Natural killer cell (primary cell): ENCODE measurements at regions not wholly inside any gene's neighbourhood (a gene's known extent, or its start where the extent isn't known, plus 50 kb on each side); places are given as distances from the start of the nearest gene placed in this dataset.
"Not testable (repeated sequence)": the region's sequence is repeated elsewhere in the genome, so short reads cannot be mapped to it uniquely, and the experiment has no call there.

Source experiments
- ATAC-seq, 3 donors: fragments of 150-1000 bp in 2 of 3; fragments of 200-7000 bp in 1 of 3; cut with Tn5 transposase; 1 replicate in 1 of 3; 2 replicates in 2 of 3; pipeline ENCODE4 v1.10.0; 2021; ENCODE audit warnings: mild to moderate bottlenecking in 2 of 3, moderate library complexity in 2 of 3
- DNase-seq, 2 donors: peaks; one replicate each; pipeline versions ENCODE4 v3.0.0 to v3.0.0-alpha.2; 2013 to 2021; ENCODE audit warnings: mixed read lengths in 1 of 2
- H3K27ac ChIP-seq: one replicate; pipeline ENCODE4 v1.5.1; 2013; ENCODE audit warnings: mild to moderate bottlenecking, low read length
- H3K27me3 ChIP-seq: one replicate; pipeline ENCODE4 v1.6.1; 2013; ENCODE audit warnings: low read length; ENCODE audit not compliant: control insufficient read depth, insufficient read depth
- H3K36me3 ChIP-seq: one replicate; pipeline ENCODE4 v1.6.1; 2013; ENCODE audit warnings: low read length; ENCODE audit not compliant: control insufficient read depth, insufficient read depth
- H3K4me1 ChIP-seq: one replicate; pipeline ENCODE4 v1.6.1; 2013; ENCODE audit warnings: low read length; ENCODE audit not compliant: control insufficient read depth, insufficient read depth
- H3K4me3 ChIP-seq: one replicate; pipeline ENCODE4 v1.5.1; 2013; ENCODE audit warnings: low read length
- H3K9me3 ChIP-seq: one replicate; pipeline ENCODE4 v1.6.1; 2013; ENCODE audit warnings: low read length; ENCODE audit not compliant: control insufficient read depth, insufficient read depth
- H3K27ac Mint-ChIP-seq, 2 donors: one replicate each; pipeline ENCODE4 v1.8.0; 2022; ENCODE audit warnings: mild to moderate bottlenecking in 2 of 2, mixed read lengths in 2 of 2, moderate library complexity in 1 of 2
- H3K27me3 Mint-ChIP-seq, 2 donors: one replicate each; pipeline ENCODE4 v1.8.0; 2022; ENCODE audit warnings: low read depth in 2 of 2, mixed read lengths in 2 of 2
- H3K36me3 Mint-ChIP-seq: one replicate; pipeline ENCODE4 v1.8.0; 2022; ENCODE audit warnings: mixed read lengths
- H3K4me1 Mint-ChIP-seq, 2 donors: one replicate each; pipeline ENCODE4 v1.8.0; 2022; ENCODE audit warnings: mixed read lengths in 2 of 2
- H3K4me3 Mint-ChIP-seq: one replicate; pipeline ENCODE4 v1.8.0; 2022; ENCODE audit warnings: mild to moderate bottlenecking, moderate library complexity, mixed read lengths
- H3K9me3 Mint-ChIP-seq, 2 donors: one replicate each; pipeline ENCODE4 v1.8.0; 2022; ENCODE audit warnings: mixed read lengths in 2 of 2
- CTCF ChIP-seq: fragments of 200-600 bp; IDR thresholded peaks from one replicate; pipeline ENCODE4 v1.8.0; 2022; ENCODE audit warnings: antibody characterized with exemption
- WGBS: methylation state at CpG from one replicate; pipeline ENCODE4 v1.1.7; 2013; ENCODE audit warnings: missing lambda C conversion rate; ENCODE audit not compliant: insufficient coverage; 5-methylcytosine and 5-hydroxymethylcytosine counted together
- intact Hi-C: fragments of 100-400 bp; cut with micrococcal nuclease; formaldehyde crosslinking; loops from one replicate; pipeline ENCODE4 v1.14.2; 2022

DNA sequence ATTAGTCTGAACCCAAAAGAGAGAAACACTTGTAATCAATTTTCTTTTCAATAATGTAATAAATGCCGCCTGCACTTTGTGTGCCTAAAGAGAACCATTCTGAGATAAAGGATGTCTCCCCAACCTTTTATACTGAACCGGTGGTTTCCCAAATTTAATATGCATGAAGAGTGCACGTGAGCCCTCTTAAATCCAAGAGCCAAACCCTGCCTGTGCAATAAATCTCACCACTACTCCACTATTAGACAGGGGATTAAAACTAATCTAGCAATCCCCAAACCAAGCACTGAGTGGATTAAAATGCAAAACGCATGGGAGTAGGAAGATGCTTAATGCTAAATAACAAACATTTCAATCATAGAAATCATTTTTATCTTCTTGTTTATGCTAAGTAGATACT is 351.0 kb upstream of the PSMD7 start:
- Mint-ChIP-seq H3K4me1 (no peaks in the 10 kb centered on the region), H3K27ac (no peak overlapping the region), H3K36me3 (no peaks in the 10 kb centered on the region), H3K4me3 (no peak overlapping the region), H3K27me3 (no peaks in the 10 kb centered on the region), H3K9me3 (no peaks in the 10 kb centered on the region)
- no peaks in the 10 kb centered on the region for H3K4me1 ChIP-seq
- no peak overlapping the region for H3K4me3 ChIP-seq
- no peak overlapping the region for H3K27ac ChIP-seq
- ATAC-seq (no peak), DNase-seq (no peak)
- 81% methylated on average over 2 of the region's 4 CpGs for WGBS
- H3K36me3 ChIP-seq = no peaks in the 10 kb centered on the region
- intact Hi-C loops = no loop called here
- no peak for TF ChIP-seq CTCF
- H3K27me3 ChIP-seq = no peaks in the 10 kb centered on the region
- H3K9me3 ChIP-seq = no peaks in the 10 kb centered on the region

DNA sequence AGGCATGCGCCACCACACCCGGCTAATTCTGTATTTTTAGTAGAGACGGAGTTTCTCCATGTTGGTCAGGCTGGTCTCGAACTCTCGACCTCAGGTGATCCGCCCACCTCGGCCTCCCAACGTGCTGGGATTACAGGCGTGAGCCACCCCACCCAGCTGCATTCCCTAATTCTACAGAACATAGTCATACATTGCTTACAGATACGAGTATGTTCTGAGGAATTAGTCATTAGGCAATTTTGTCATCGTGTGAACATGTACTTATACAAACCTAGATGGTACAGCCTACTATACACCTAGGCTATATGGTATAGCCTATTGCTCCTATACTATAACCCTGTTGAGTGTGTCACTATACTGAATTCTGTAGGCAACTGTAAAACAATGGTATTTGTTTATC is 353.4 kb upstream of the PSMD7 start:
- ATAC-seq, H3K36me3 Mint-ChIP-seq, H3K9me3 ChIP-seq, H3K27ac ChIP-seq, H3K27me3 Mint-ChIP-seq, DNase-seq, H3K4me3 Mint-ChIP-seq, H3K4me3 ChIP-seq, H3K9me3 Mint-ChIP-seq, H3K36me3 ChIP-seq, H3K4me1 Mint-ChIP-seq, H3K27me3 ChIP-seq, H3K27ac Mint-ChIP-seq, H3K4me1 ChIP-seq, intact Hi-C loops: not testable (repeated sequence)
- 97% methylated on average over 9 of the region's 11 CpGs for WGBS

- DNase-seq, H3K36me3 Mint-ChIP-seq, H3K9me3 ChIP-seq, H3K4me1 ChIP-seq, H3K4me3 ChIP-seq, H3K36me3 ChIP-seq, H3K9me3 Mint-ChIP-seq, H3K27ac ChIP-seq, H3K4me1 Mint-ChIP-seq, H3K27me3 Mint-ChIP-seq, H3K4me3 Mint-ChIP-seq, H3K27me3 ChIP-seq, H3K27ac Mint-ChIP-seq, ATAC-seq, intact Hi-C loops: not testable (repeated sequence)
- WGBS = 90% methylated on average over 5 of the region's 7 CpGs
These were observed 355.8 kb upstream of the PSMD7 start for GRCh38 chr16:73940786-73941185.

- Histone ChIP-seq H3K27me3 (no peaks in the 10 kb centered on the region), H3K27ac (no peak overlapping the region), H3K4me3 (no peak overlapping the region), H3K36me3 (no peaks in the 10 kb centered on the region), H3K9me3 (peaks cover 4% of the 10 kb centered on the region), H3K4me1 (no peaks in the 10 kb centered on the region)
- no peak overlapping the region for H3K4me3 Mint-ChIP-seq
- TF ChIP-seq CTCF = no peak
- peaks cover 4 to 8% of the 10 kb centered on the region in 2 donors for H3K9me3 Mint-ChIP-seq
- ATAC-seq (no peak), DNase-seq (no peak)
- WGBS = 100% methylated on average over 3 of the region's 3 CpGs
- no peak overlapping the region for H3K27ac Mint-ChIP-seq
- no peaks in the 10 kb centered on the region for H3K36me3 Mint-ChIP-seq
- no peaks in the 10 kb centered on the region for H3K27me3 Mint-ChIP-seq
- H3K4me1 Mint-ChIP-seq = no peaks in the 10 kb centered on the region
- intact Hi-C loops = no loop called here
These were observed 372.7 kb upstream of the PSMD7 start for GRCh38 chr16:73923951-73924350.

DNA sequence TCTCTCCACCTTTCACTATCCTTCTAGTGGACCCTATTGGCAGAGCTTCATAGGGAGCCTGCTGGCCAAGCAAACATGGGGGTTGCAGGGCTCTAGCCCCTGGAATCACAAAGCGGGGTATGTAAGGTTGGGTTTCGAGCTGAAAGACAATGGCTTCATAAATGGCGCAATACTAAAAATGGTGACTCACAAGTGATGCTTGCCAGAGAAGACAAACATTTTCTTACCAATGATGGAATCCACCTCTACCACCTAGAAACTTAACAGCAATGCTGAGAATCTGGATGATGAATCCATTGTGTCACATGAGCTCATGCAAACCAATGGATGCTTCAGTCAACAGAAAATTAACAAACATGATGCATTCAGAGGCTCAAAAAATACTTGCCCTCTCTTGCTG is 375.3 kb upstream of the PSMD7 start:
- H3K27ac Mint-ChIP-seq = no peak overlapping the region
- intact Hi-C loops = no loop called here
- H3K4me3 ChIP-seq = no peak overlapping the region
- no peaks in the 10 kb centered on the region for H3K27me3 ChIP-seq
- DNase-seq (no peak), ATAC-seq (no peak)
- H3K4me1 Mint-ChIP-seq = no peaks in the 10 kb centered on the region
- H3K9me3 Mint-ChIP-seq = peaks cover 0 to 4% of the 10 kb centered on the region in 2 donors
- H3K27ac ChIP-seq = no peak overlapping the region
- no peak overlapping the region for H3K4me3 Mint-ChIP-seq
- no peaks in the 10 kb centered on the region for H3K27me3 Mint-ChIP-seq
- H3K36me3 ChIP-seq = no peaks in the 10 kb centered on the region
- H3K36me3 Mint-ChIP-seq = no peaks in the 10 kb centered on the region
- 87% methylated on average over 3 of the region's 3 CpGs for WGBS
- no peak for TF ChIP-seq CTCF
- no peaks in the 10 kb centered on the region for H3K9me3 ChIP-seq
- H3K4me1 ChIP-seq = no peaks in the 10 kb centered on the region
